NCI-H2081 (cell line): ENCODE measurements at regions not wholly inside any gene's neighbourhood (a gene's known extent, or its start where the extent isn't known, plus 50 kb on each side); places are given as distances from the start of the nearest gene placed in this dataset.
"Not testable (repeated sequence)": the region's sequence is repeated elsewhere in the genome, so short reads cannot be mapped to it uniquely, and the experiment has no call there.

Experiments
- DNase-seq, 2 experiments: peaks; one replicate each; lab custom pipeline; 2025; lab: John Stamatoyannopoulos, UW

GRCh38 chr3:40949347-40949746 is 250.0 kb upstream of the CTNNB1 start:
- not testable (repeated sequence) for DNase-seq

- no peak for DNase-seq
Measured at GRCh38 chr3:40951636-40952035, 247.7 kb upstream of the CTNNB1 start.

- DNase-seq: no peak
Measured at GRCh38 chr3:40961104-40961857, 238.0 kb upstream of the CTNNB1 start.

GRCh38 chr3:40962721-40963120 is 236.6 kb upstream of the CTNNB1 start:
- DNase-seq: no peak

GRCh38 chr3:40968666-40969065 is 230.6 kb upstream of the CTNNB1 start:
- DNase-seq: no peak

- no peak for DNase-seq
Measured at GRCh38 chr3:40969341-40969740, 230.0 kb upstream of the CTNNB1 start.

- no peak for DNase-seq
Measured at GRCh38 chr3:40969756-40970466, 229.4 kb upstream of the CTNNB1 start.

GRCh38 chr3:40971191-40972168 is 227.8 kb upstream of the CTNNB1 start:
- DNase-seq: no peak

- no peak for DNase-seq
Measured at GRCh38 chr3:40972350-40972749, 227.0 kb upstream of the CTNNB1 start.

GRCh38 chr3:40973141-40973540 is 226.2 kb upstream of the CTNNB1 start:
- DNase-seq: no peak

- no peak for DNase-seq
Measured at GRCh38 chr3:40975711-40976121, 223.6 kb upstream of the CTNNB1 start.

- DNase-seq: no peak
Measured at GRCh38 chr3:40976241-40976640, 223.1 kb upstream of the CTNNB1 start.

GRCh38 chr3:40978442-40978841 is 220.9 kb upstream of the CTNNB1 start:
- no peak for DNase-seq

GRCh38 chr3:40979962-40980361 is 219.3 kb upstream of the CTNNB1 start:
- no peak for DNase-seq

- DNase-seq: no peak
Measured at GRCh38 chr3:40980467-40980866, 218.8 kb upstream of the CTNNB1 start.

- DNase-seq: no peak
Measured at GRCh38 chr3:40985195-40985594, 214.1 kb upstream of the CTNNB1 start.

GRCh38 chr3:40988468-40988867 is 210.8 kb upstream of the CTNNB1 start:
- no peak for DNase-seq

- no peak for DNase-seq
Measured at GRCh38 chr3:40989141-40990061, 209.9 kb upstream of the CTNNB1 start.

GRCh38 chr3:40990062-40990456 is 209.2 kb upstream of the CTNNB1 start:
- DNase-seq: no peak

GRCh38 chr3:40992023-40992422 is 207.3 kb upstream of the CTNNB1 start:
- DNase-seq: no peak

- no peak for DNase-seq
Measured at GRCh38 chr3:40994611-40995010, 204.7 kb upstream of the CTNNB1 start.
